BLaER1 treated with 17β-estradiol and CSF1 and Interleukin-3, amounts not matched to agents 10 nM and 100 nM (cell line): ENCODE measurements at regions not wholly inside any gene's neighbourhood (a gene's known extent, or its start where the extent isn't known, plus 50 kb on each side); places are given as distances from the start of the nearest gene placed in this dataset.

Experiments
- H3K27ac ChIP-seq, 11 experiments: shearing (Covaris generic); formaldehyde crosslinking; 2 replicates each; pipeline ENCODE4 v1.8.1; 2022
- H3K27me3 ChIP-seq, 11 experiments: shearing (Covaris generic); formaldehyde crosslinking; 2 replicates each; pipeline ENCODE4 v1.8.1; 2022
- H3K36me3 ChIP-seq, 11 experiments: shearing (Covaris generic); formaldehyde crosslinking; 2 replicates each; pipeline ENCODE4 v1.8.1; 2022
- H3K4me1 ChIP-seq, 10 experiments: shearing (Covaris generic); formaldehyde crosslinking; 2 replicates each; pipeline ENCODE4 v1.8.1; 2022
- H3K4me2 ChIP-seq, 11 experiments: shearing (Covaris generic); formaldehyde crosslinking; 2 replicates each; pipeline ENCODE4 v1.8.1; 2022
- H3K4me3 ChIP-seq, 10 experiments: shearing (Covaris generic); formaldehyde crosslinking; 2 replicates each; pipeline ENCODE4 v1.8.1; 2022
- H3K9ac ChIP-seq, 11 experiments: shearing (Covaris generic); formaldehyde crosslinking; 2 replicates each; pipeline ENCODE4 v1.8.1; 2022
- H3K9me3 ChIP-seq, 11 experiments: shearing (Covaris generic); formaldehyde crosslinking; replicated peaks in 1 of 11; 2 replicates each; pipeline ENCODE4 v1.8.1; 2022
- H4K20me1 ChIP-seq, 11 experiments: shearing (Covaris generic); formaldehyde crosslinking; 2 replicates each; pipeline ENCODE4 v1.8.1; 2022
- Cebpa-rat ChIP-seq, 11 experiments: shearing (Covaris generic); IDR thresholded peaks; 2 replicates each; pipeline ENCODE4 v1.8.1; 2022

DNA sequence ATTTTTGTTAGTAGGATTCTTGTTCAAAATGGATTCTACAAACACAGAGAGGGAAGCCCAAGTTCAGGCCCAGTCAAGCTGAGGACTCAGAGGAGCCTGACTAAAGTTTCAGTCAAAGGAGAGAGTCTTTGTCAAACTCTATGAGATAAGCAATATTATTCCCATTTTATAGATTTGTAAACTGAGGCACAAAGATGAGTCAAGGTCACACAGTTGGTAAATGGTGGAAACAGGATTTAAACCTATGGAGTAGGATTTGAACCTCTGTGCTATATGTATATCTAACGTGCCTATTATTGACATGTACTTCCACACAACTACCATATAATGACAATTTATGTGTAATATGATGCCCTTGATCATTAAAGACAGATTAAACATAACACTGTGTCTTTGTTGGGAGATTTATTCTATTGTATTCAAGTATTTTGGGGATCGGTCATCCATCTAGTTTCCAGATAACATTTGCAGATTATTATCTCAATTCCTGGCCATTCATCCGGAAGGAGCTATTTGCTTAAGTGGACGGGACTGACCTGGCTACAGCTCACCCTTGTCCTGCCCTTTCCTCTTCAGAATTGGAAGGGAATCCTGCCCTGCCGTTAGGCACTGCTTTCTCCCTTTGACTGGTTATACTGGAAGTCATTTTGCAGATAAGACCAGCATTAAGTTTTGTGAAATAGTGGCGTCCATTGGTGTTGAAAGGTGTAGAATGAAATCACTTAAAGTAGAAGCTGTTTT is 86.1 kb upstream of the LMO4 start:
- H3K27me3 ChIP-seq, result no peaks in the 10 kb centered on the region
- H3K9ac ChIP-seq, result no peak overlapping the region
- H3K4me2 ChIP-seq, result no peak overlapping the region
- H3K4me1 ChIP-seq, result no peaks in the 10 kb centered on the region
- no peaks in the 10 kb centered on the region for H3K36me3 ChIP-seq
- no peak for TF ChIP-seq Cebpa-rat (IDR thresholded peaks at IDR 0.05)
- H3K9me3 ChIP-seq, result peaks cover 6 to 14% (median 10%) of the 10 kb centered on the region in 11 experiments; a peak in 20 of 22 replicates
- no peak overlapping the region for H3K4me3 ChIP-seq
- H4K20me1 ChIP-seq, result no peaks in the 10 kb centered on the region
- H3K27ac ChIP-seq, result no peak overlapping the region

DNA sequence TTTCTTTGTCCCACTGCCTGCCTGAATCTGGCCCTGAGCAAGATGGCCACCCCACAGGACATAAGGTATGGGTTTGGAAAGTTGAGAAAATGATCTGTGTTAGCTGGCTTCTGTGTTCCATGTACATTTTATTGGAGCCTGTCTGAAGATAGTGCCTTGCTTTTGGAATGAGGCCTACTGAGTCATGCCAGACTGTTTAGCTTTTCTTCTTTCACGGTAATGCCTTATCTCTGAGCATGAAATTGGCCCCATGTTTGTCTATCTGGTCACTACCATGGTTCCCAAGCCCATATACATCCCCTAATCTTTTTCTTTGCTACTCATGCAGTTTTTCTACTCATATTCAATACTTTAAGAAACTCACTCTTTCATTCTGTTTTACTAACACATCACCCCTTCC is 85.1 kb upstream of the LMO4 start:
- Histone ChIP-seq H3K27ac (no peak overlapping the region), H3K4me1 (no peaks in the 10 kb centered on the region), H3K27me3 (no peaks in the 10 kb centered on the region), H3K9ac (no peak overlapping the region), H3K4me3 (no peak overlapping the region), H4K20me1 (no peaks in the 10 kb centered on the region), H3K36me3 (no peaks in the 10 kb centered on the region), H3K4me2 (no peak overlapping the region), H3K9me3 (peaks cover 6 to 22% (median 14%) of the 10 kb centered on the region in 11 experiments; a peak in 20 of 22 replicates)
- no peak for TF ChIP-seq Cebpa-rat (IDR thresholded peaks at IDR 0.05)

GRCh38 chr1:87246436-87246835 is 82.2 kb upstream of the LMO4 start:
- Histone ChIP-seq H3K9me3 (peaks cover 6 to 22% (median 14%) of the 10 kb centered on the region in 11 experiments; a peak in 20 of 22 replicates), H3K4me2 (no peak overlapping the region), H3K4me1 (peaks cover 12 to 19% (median 15%) of the 10 kb centered on the region in 10 experiments), H4K20me1 (no peaks in the 10 kb centered on the region), H3K4me3 (no peak overlapping the region), H3K9ac (no peak overlapping the region), H3K36me3 (no peaks in the 10 kb centered on the region), H3K27me3 (no peaks in the 10 kb centered on the region), H3K27ac (no peak overlapping the region)
- no peak for TF ChIP-seq Cebpa-rat (IDR thresholded peaks at IDR 0.05)

DNA sequence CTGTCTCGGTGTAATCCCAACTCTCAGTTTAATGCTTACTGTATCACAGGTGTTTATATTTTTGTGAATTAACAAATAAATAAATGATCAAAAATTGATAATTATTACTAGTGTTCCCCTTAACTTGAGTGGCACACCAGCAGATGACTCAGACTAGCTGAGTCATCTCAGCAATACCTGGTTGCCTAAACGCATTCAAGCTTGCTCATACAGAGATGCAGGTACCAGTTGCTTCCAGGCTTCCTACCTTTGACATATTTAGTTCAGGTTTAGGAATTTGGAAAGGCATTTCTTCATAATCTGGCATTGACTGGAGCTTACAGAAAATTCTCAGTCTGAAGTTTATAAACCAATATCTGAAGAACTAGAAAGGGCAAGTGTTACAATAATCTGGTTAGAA is 78.9 kb upstream of the LMO4 start:
- Histone ChIP-seq H3K4me3 (no peak overlapping the region), H3K27me3 (no peaks in the 10 kb centered on the region), H3K9me3 (peaks cover 6 to 38% (median 25%) of the 10 kb centered on the region in 11 experiments; a peak in 21 of 22 replicates), H3K4me2 (peak overlapping the region in 2 of 11 experiments; percentile 66 to 83; a peak in 2 of 22 replicates), H4K20me1 (no peaks in the 10 kb centered on the region), H3K4me1 (peaks cover 29 to 39% (median 33%) of the 10 kb centered on the region in 10 experiments), H3K36me3 (no peaks in the 10 kb centered on the region), H3K9ac (no peak overlapping the region), H3K27ac (peak overlapping the region in 4 of 11 experiments; percentile 73 to 84 (median 80); a peak in 3 of 22 replicates)
- TF ChIP-seq Cebpa-rat (IDR thresholded peaks at IDR 0.05), result no peak

- no peaks in the 10 kb centered on the region for H3K36me3 ChIP-seq
- H4K20me1 ChIP-seq, result no peaks in the 10 kb centered on the region
- TF ChIP-seq Cebpa-rat (IDR thresholded peaks at IDR 0.05), result no peak
- H3K9me3 ChIP-seq, result peaks cover 6 to 43% (median 28%) of the 10 kb centered on the region in 11 experiments; a peak in 21 of 22 replicates
- peak overlapping the region; percentile 61 to 84 (median 70) for H3K4me2 ChIP-seq
- peaks cover 29 to 39% (median 33%) of the 10 kb centered on the region in 10 experiments for H3K4me1 ChIP-seq
- H3K27ac ChIP-seq, result peak overlapping the region in 9 of 11 experiments; percentile 26 to 85 (median 74); a peak in 17 of 22 replicates
- no peaks in the 10 kb centered on the region for H3K27me3 ChIP-seq
- no peak overlapping the region for H3K9ac ChIP-seq
- H3K4me3 ChIP-seq, result no peak overlapping the region
These were observed 78.3 kb upstream of the LMO4 start for GRCh38 chr1:87250336-87250735.

DNA sequence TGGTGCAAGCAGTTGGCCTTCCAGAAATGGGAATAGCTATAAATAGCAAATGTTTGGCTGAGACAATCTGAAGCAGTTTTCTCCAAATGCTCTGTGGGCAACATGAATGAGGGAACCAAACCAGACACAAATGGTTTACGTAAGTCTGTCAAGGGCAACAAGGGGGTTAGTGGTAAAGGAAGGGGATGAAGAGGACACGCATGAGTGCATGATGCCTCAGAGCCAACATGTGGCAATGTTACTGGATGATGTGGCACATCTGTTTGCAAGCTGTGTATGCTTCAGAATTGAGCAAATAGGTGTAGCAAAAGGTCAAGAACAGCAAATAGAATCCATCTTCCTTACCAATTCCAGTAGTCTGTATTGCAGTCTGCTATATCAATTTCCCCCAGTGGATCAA is 76.3 kb upstream of the LMO4 start:
- Histone ChIP-seq H3K4me1 (peaks cover 31 to 44% (median 37%) of the 10 kb centered on the region in 10 experiments), H4K20me1 (no peaks in the 10 kb centered on the region), H3K9me3 (peaks cover 8 to 39% (median 22%) of the 10 kb centered on the region in 11 experiments), H3K27me3 (no peaks in the 10 kb centered on the region), H3K9ac (peak overlapping the region in 8 of 11 experiments; percentile 31 to 71 (median 58); a peak in 16 of 22 replicates), H3K4me2 (peak overlapping the region; percentile 52 to 84 (median 67)), H3K4me3 (peak overlapping the region in 1 of 10 experiments; percentile 10; a peak in 1 of 20 replicates), H3K36me3 (no peaks in the 10 kb centered on the region), H3K27ac (peak overlapping the region in 9 of 11 experiments; percentile 7 to 85 (median 74); a peak in 17 of 22 replicates)
- peak in 7 of 11 experiments; percentile 46 to 95 (median 81); a peak in 13 of 22 replicates for TF ChIP-seq Cebpa-rat (IDR thresholded peaks at IDR 0.05)

DNA sequence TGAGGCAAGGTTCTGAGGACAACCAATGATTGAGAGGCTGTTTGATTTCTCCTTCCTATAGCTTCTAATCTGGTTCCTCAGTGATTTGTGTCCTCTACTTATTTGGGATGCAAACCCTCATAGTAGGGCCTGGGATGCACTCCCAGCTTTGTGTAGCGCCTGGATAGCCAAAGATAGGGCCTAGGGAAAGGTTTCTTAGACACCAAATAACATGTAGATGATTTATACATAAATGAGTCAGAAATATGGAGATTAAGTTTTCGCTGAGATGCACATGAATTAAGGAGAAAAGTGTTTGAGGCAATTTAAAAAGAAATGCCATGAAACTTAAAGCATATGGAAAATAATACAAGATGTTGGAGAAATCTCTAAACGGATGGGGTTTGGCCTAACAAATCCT is 66.0 kb upstream of the LMO4 start:
- no peaks in the 10 kb centered on the region for H3K4me1 ChIP-seq
- TF ChIP-seq Cebpa-rat (IDR thresholded peaks at IDR 0.05), result no peak
- no peak overlapping the region for H3K4me2 ChIP-seq
- no peak overlapping the region for H3K27ac ChIP-seq
- no peak overlapping the region for H3K4me3 ChIP-seq
- H3K27me3 ChIP-seq, result no peaks in the 10 kb centered on the region
- no peaks in the 10 kb centered on the region for H3K36me3 ChIP-seq
- peaks cover 0 to 20% (median 9%) of the 10 kb centered on the region in 11 experiments; a peak in 10 of 22 replicates for H3K9me3 ChIP-seq
- H4K20me1 ChIP-seq, result no peaks in the 10 kb centered on the region
- H3K9ac ChIP-seq, result no peak overlapping the region

- no peak overlapping the region for H3K4me2 ChIP-seq
- no peaks in the 10 kb centered on the region for H4K20me1 ChIP-seq
- no peak for TF ChIP-seq Cebpa-rat (IDR thresholded peaks at IDR 0.05)
- H3K27ac ChIP-seq, result no peak overlapping the region
- H3K4me3 ChIP-seq, result no peak overlapping the region
- H3K9ac ChIP-seq, result no peak overlapping the region
- H3K9me3 ChIP-seq, result peaks cover 0 to 16% (median 8%) of the 10 kb centered on the region in 11 experiments; a peak in 10 of 22 replicates
- H3K27me3 ChIP-seq, result no peaks in the 10 kb centered on the region
- H3K4me1 ChIP-seq, result no peaks in the 10 kb centered on the region
- no peaks in the 10 kb centered on the region for H3K36me3 ChIP-seq
These were observed 65.4 kb upstream of the LMO4 start for GRCh38 chr1:87263281-87263680.

DNA sequence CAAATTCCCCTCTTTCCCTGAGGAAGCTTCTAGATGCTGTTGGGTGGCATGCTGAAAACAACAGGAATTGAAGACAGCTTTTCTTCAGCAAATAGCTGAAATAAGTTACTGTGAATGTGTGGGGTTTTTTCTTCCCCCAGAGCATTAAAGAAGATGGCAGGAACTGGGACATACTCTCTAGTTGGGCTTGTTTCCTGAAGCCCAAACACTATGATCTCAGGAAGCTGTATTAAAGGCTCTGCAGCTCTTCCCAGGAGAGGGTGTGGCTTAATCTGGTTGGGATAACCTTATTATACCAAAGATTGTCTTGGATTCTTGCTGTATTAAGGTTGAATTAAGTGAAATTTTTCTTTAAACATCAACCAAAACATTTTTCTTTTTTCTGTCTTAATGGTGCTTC is 64.9 kb upstream of the LMO4 start:
- H3K4me3 ChIP-seq, result no peak overlapping the region
- no peaks in the 10 kb centered on the region for H3K36me3 ChIP-seq
- H3K9ac ChIP-seq, result no peak overlapping the region
- H3K27me3 ChIP-seq, result no peaks in the 10 kb centered on the region
- H4K20me1 ChIP-seq, result no peaks in the 10 kb centered on the region
- H3K4me1 ChIP-seq, result no peaks in the 10 kb centered on the region
- H3K9me3 ChIP-seq, result peaks cover 0 to 10% (median 3%) of the 10 kb centered on the region in 11 experiments; a peak in 6 of 22 replicates
- H3K27ac ChIP-seq, result no peak overlapping the region
- TF ChIP-seq Cebpa-rat (IDR thresholded peaks at IDR 0.05), result no peak
- H3K4me2 ChIP-seq, result no peak overlapping the region
